ENCODE measurements at regions not wholly inside any gene's neighbourhood (a gene's known extent, or its start where the extent isn't known, plus 50 kb on each side); places are given as distances from the start of the nearest gene placed in this dataset.

DNA sequence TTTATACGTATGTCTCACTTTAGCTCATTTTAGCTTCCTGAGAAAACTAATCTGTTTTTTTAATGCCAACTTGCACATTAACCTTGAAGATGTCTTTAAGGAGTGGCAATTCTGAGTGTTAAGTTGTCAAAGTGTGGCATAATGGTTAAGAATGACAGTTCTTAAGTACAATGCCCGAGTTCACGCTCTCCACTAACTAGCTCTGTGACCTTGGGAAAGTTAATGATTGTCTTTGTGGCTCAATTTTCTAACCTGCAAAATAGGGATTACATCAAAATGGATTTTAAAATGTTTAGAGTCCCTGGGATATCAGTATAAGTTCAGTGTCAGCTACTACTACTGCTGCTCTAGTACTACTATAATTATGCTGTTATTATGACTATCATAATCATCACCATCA, 409.7 kb downstream of the SOCS6 start:
- TF ChIP-seq EZH2 (IDR thresholded peaks at IDR 0.05; ENCODE audit: low read length), result no peak
- TF ChIP-seq, protein P1, sequence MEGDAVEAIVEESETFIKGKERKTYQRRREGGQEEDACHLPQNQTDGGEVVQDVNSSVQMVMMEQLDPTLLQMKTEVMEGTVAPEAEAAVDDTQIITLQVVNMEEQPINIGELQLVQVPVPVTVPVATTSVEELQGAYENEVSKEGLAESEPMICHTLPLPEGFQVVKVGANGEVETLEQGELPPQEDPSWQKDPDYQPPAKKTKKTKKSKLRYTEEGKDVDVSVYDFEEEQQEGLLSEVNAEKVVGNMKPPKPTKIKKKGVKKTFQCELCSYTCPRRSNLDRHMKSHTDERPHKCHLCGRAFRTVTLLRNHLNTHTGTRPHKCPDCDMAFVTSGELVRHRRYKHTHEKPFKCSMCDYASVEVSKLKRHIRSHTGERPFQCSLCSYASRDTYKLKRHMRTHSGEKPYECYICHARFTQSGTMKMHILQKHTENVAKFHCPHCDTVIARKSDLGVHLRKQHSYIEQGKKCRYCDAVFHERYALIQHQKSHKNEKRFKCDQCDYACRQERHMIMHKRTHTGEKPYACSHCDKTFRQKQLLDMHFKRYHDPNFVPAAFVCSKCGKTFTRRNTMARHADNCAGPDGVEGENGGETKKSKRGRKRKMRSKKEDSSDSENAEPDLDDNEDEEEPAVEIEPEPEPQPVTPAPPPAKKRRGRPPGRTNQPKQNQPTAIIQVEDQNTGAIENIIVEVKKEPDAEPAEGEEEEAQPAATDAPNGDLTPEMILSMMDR (optimal IDR thresholded peaks at IDR 0.05 in 1 of 3, IDR thresholded peaks at IDR 0.05 in 1 of 3, conservative IDR thresholded peaks at IDR 0.05 in 1 of 3; ENCODE audit: extremely low read depth in 1 of 3, insufficient read depth in 2 of 3, low read length in 3 of 3), result no peak
